Smooth muscle cell (in vitro differentiated cells): ENCODE measurements at regions not wholly inside any gene's neighbourhood (a gene's known extent, or its start where the extent isn't known, plus 50 kb on each side); places are given as distances from the start of the nearest gene placed in this dataset.
A peak's percentile ranks its signal among the peaks of the same experiment; 100 is the strongest.

ENCODE experiments used
- DNase-seq: peaks from one replicate; lab custom pipeline; 2025; ENCODE audit not compliant: unreplicated experiment; lab: John Stamatoyannopoulos, UW
- H2AFZ ChIP-seq: fragments of 200-600 bp; sonication (generic); 2 replicates; pipeline ENCODE4 v1.6.0; 2016; ENCODE audit warnings: antibody characterized with exemption, low read depth, mild to moderate bottlenecking
- H3F3A ChIP-seq: fragments of 200-600 bp; sonication (generic); 2 replicates; pipeline ENCODE4 v1.6.0; 2017; ENCODE audit warnings: antibody characterized with exemption, low read depth
- H3K27ac ChIP-seq: fragments of 200-600 bp; sonication (generic); 2 replicates; pipeline ENCODE4 v1.5.1; 2016; ENCODE audit warnings: low read depth, mild to moderate bottlenecking
- H3K27me3 ChIP-seq: fragments of 200-600 bp; sonication (generic); 2 replicates; pipeline ENCODE4 v1.6.1; 2016; ENCODE audit warnings: low read depth, mild to moderate bottlenecking
- H3K36me3 ChIP-seq: fragments of 200-600 bp; sonication (generic); 2 replicates; pipeline ENCODE4 v1.5.1; 2016; ENCODE audit warnings: low read depth
- H3K4me1 ChIP-seq: fragments of 200-600 bp; sonication (generic); 2 replicates; pipeline ENCODE4 v1.5.1; 2016; ENCODE audit warnings: low read depth
- H3K4me2 ChIP-seq: fragments of 200-600 bp; sonication (generic); 2 replicates; pipeline ENCODE4 v1.6.0; 2016; ENCODE audit warnings: mild to moderate bottlenecking
- H3K4me3 ChIP-seq: fragments of 200-600 bp; sonication (generic); 2 replicates; pipeline ENCODE4 v1.5.1; 2016; ENCODE audit warnings: mild to moderate bottlenecking
- H3K79me2 ChIP-seq: fragments of 200-600 bp; sonication (generic); 2 replicates; pipeline ENCODE4 v1.6.0; 2016; ENCODE audit warnings: low read depth, mild to moderate bottlenecking
- H3K9ac ChIP-seq: fragments of 200-600 bp; sonication (generic); 2 replicates; pipeline ENCODE4 v1.6.0; 2016; ENCODE audit warnings: low read depth
- H3K9me3 ChIP-seq: fragments of 200-600 bp; sonication (generic); replicated peaks from 2 replicates; pipeline ENCODE4 v1.5.1; 2016; ENCODE audit warnings: low read depth
- H4K20me1 ChIP-seq: fragments of 200-600 bp; sonication (generic); 2 replicates; pipeline ENCODE4 v1.6.0; 2016; ENCODE audit warnings: low read depth
- WGBS: methylation state at CpG from one replicate; pipeline ENCODE4 v1.1.7; 2016; ENCODE audit warnings: low lambda C conversion rate; 5-methylcytosine and 5-hydroxymethylcytosine counted together
- TF ChIP-seq, protein P1 (sequence below): fragments of 200-600 bp; sonication (generic); IDR thresholded peaks from 2 replicates; pipeline ENCODE4 v1.5.1; 2017; ENCODE audit warnings: borderline replicate concordance, mild to moderate bottlenecking, antibody characterized with exemption; ENCODE audit not compliant: insufficient read depth, poor library complexity, severe bottlenecking

GRCh38 chr20:16942756-16943155 is 194.6 kb downstream of the OTOR start:
- Histone ChIP-seq H3K79me2 (no peaks in the 10 kb centered on the region), H2AFZ (no peak overlapping the region), H3K4me1 (peaks cover 13% of the 10 kb centered on the region), H3K4me2 (no peak overlapping the region), H4K20me1 (no peaks in the 10 kb centered on the region), H3K36me3 (no peaks in the 10 kb centered on the region), H3F3A (peaks cover 3% of the 10 kb centered on the region), H3K9me3 (no peaks in the 10 kb centered on the region), H3K27ac (no peak overlapping the region), H3K9ac (no peak overlapping the region), H3K4me3 (no peak overlapping the region), H3K27me3 (no peaks in the 10 kb centered on the region)
- 54% methylated on average over 2 of the region's 2 CpGs for WGBS
- DNase-seq: no peak
- TF ChIP-seq, protein P1, sequence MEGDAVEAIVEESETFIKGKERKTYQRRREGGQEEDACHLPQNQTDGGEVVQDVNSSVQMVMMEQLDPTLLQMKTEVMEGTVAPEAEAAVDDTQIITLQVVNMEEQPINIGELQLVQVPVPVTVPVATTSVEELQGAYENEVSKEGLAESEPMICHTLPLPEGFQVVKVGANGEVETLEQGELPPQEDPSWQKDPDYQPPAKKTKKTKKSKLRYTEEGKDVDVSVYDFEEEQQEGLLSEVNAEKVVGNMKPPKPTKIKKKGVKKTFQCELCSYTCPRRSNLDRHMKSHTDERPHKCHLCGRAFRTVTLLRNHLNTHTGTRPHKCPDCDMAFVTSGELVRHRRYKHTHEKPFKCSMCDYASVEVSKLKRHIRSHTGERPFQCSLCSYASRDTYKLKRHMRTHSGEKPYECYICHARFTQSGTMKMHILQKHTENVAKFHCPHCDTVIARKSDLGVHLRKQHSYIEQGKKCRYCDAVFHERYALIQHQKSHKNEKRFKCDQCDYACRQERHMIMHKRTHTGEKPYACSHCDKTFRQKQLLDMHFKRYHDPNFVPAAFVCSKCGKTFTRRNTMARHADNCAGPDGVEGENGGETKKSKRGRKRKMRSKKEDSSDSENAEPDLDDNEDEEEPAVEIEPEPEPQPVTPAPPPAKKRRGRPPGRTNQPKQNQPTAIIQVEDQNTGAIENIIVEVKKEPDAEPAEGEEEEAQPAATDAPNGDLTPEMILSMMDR: no peak

GRCh38 chr20:16944745-16945144 is 196.6 kb downstream of the OTOR start:
- DNase-seq: no peak
- no peak overlapping the region for H3K4me3 ChIP-seq
- peaks cover 3% of the 10 kb centered on the region for H3F3A ChIP-seq
- H3K27ac ChIP-seq: peak overlapping the region; percentile 74
- peaks cover 13% of the 10 kb centered on the region for H3K4me1 ChIP-seq
- TF ChIP-seq, protein P1: no peak
- no peaks in the 10 kb centered on the region for H3K9me3 ChIP-seq
- H3K36me3 ChIP-seq: no peaks in the 10 kb centered on the region
- H4K20me1 ChIP-seq: no peaks in the 10 kb centered on the region
- peak overlapping the region; percentile 70 for H3K4me2 ChIP-seq
- no peaks in the 10 kb centered on the region for H3K79me2 ChIP-seq
- no peaks in the 10 kb centered on the region for H3K27me3 ChIP-seq
- no peak overlapping the region for H2AFZ ChIP-seq
- H3K9ac ChIP-seq: peak overlapping the region; percentile 14
- 5% methylated on average over 2 of the region's 2 CpGs for WGBS

DNA sequence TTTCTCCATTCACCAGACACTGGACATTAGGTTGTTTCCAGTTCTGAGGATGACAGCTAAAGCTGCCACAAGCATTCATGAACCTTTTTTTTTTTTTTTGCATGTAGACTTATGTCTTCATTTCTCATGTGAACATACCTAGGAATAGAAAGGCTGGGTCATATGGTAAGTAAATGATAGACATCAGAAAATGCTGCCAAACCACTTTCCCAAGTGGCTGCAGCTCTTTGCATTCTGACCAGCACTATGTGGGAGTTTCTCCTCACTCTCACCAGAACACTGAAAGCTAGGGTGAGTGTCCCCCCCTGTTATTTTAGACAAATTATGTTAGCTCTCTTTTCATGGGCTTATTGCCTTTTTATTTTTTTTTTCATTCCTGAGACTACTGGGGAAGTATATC is 197.5 kb downstream of the OTOR start:
- no peak for DNase-seq
- no peaks in the 10 kb centered on the region for H3K9me3 ChIP-seq
- H3K4me2 ChIP-seq: no peak overlapping the region
- no peak overlapping the region for H2AFZ ChIP-seq
- no peaks in the 10 kb centered on the region for H3K79me2 ChIP-seq
- H3K36me3 ChIP-seq: no peaks in the 10 kb centered on the region
- H3K27ac ChIP-seq: peak overlapping the region; percentile 40
- TF ChIP-seq, protein P1: no peak
- H3F3A ChIP-seq: peaks cover 3% of the 10 kb centered on the region
- H3K9ac ChIP-seq: no peak overlapping the region
- H3K4me3 ChIP-seq: no peak overlapping the region
- H4K20me1 ChIP-seq: no peaks in the 10 kb centered on the region
- H3K4me1 ChIP-seq: peaks cover 13% of the 10 kb centered on the region
- H3K27me3 ChIP-seq: no peaks in the 10 kb centered on the region

- peaks cover 3% of the 10 kb centered on the region for H3F3A ChIP-seq
- no peaks in the 10 kb centered on the region for H4K20me1 ChIP-seq
- WGBS: 96% methylated on average over 2 of the region's 2 CpGs
- H3K36me3 ChIP-seq: no peaks in the 10 kb centered on the region
- TF ChIP-seq, protein P1: no peak
- no peak for DNase-seq
- H2AFZ ChIP-seq: no peak overlapping the region
- H3K9ac ChIP-seq: no peak overlapping the region
- peaks cover 13% of the 10 kb centered on the region for H3K4me1 ChIP-seq
- H3K27ac ChIP-seq: no peak overlapping the region
- no peak overlapping the region for H3K4me2 ChIP-seq
- no peaks in the 10 kb centered on the region for H3K9me3 ChIP-seq
- H3K4me3 ChIP-seq: no peak overlapping the region
- no peaks in the 10 kb centered on the region for H3K27me3 ChIP-seq
- H3K79me2 ChIP-seq: no peaks in the 10 kb centered on the region
Observed at GRCh38 chr20:16946097-16946496, 197.9 kb downstream of the OTOR start.
